HG03097 (cell line): ENCODE measurements at regions not wholly inside any gene's neighbourhood (a gene's known extent, or its start where the extent isn't known, plus 50 kb on each side); places are given as distances from the start of the nearest gene placed in this dataset.
A peak's percentile ranks its signal among the peaks of the same experiment; 100 is the strongest.

Source experiments
- ATAC-seq: cut with Tn5 transposase; IDR thresholded peaks from one replicate; pipeline ENCODE4 v1.9.1; 2021; ENCODE audit not compliant: unreplicated experiment, low FRiP score

- ATAC-seq = no peak
Measured at GRCh38 chr13:80047406-80047805, 293.5 kb downstream of the SPRY2 start.

DNA sequence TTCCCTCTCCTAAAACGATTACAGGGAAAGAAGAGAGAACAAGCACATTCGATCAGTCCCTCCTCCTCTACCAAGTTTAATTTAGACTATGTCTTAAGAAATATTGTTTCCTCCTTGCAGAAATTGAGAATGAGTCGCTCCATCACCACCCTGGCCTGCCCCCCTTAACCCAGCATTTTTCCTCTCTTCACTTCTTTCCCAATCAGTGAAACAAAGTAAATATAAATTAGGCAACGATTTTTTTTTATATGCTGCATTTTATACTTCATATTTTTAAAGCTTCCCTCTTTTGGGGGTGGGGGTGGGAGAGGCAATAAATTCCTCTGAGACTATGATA is 300.0 kb downstream of the SPRY2 start:
- no peak for ATAC-seq

GRCh38 chr13:80040196-80040980 is 300.5 kb downstream of the SPRY2 start:
- no peak for ATAC-seq

- ATAC-seq = peak; percentile 68
Measured at GRCh38 chr13:80039000-80039399, 301.9 kb downstream of the SPRY2 start.

DNA sequence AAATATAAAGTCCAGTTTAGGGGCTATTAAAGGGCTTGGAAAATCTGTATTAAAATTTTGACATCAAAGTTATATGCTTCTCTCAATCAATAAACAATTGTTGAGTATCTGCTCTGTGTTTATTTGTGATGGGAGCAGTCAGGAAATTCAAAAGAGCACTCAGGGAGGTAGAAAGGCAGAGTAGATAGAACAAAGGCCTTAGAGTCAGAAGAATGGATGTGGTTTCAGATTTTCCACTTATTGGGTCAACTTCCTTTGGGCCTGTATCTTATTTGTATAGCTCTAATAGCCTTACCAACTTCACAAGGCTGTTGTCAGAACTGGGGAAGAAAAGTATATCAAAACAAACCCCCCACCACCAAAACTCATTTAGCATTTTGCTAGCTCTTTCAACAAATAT is 302.6 kb downstream of the SPRY2 start:
- no peak for ATAC-seq

GRCh38 chr13:80037505-80037888 is 303.4 kb downstream of the SPRY2 start:
- ATAC-seq = peak; percentile 66

GRCh38 chr13:80036845-80037504 is 304.0 kb downstream of the SPRY2 start:
- peak; percentile 79 for ATAC-seq

- ATAC-seq = no peak
Measured at GRCh38 chr13:80035096-80035495, 305.8 kb downstream of the SPRY2 start.

DNA sequence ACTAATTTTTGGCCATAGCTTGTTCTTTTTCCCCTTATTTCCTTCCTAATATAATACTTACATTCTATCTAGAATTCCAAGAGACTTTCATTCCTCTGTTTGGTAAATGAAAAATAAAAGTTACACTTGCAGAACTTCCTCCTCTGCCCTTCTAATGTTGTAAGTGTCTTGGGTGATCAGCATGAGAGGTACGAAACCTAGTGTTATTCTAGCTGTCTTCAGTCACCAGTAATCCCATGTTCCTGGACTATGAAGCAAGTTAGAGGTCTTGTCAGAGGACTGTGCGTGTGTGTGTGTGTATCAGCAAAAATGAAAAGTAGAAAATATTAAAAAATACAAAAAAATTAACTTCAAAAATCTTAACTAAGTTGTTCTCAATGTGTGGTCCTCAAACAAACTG is 307.0 kb downstream of the SPRY2 start:
- no peak for ATAC-seq

- no peak for ATAC-seq
Measured at GRCh38 chr13:80033286-80033685, 307.6 kb downstream of the SPRY2 start.

GRCh38 chr13:80030491-80030890 is 310.4 kb downstream of the SPRY2 start:
- ATAC-seq = peak; percentile 60

GRCh38 chr13:80029170-80029569 is 311.8 kb downstream of the SPRY2 start:
- ATAC-seq = no peak

GRCh38 chr13:80022146-80022545 is 318.8 kb downstream of the SPRY2 start:
- no peak for ATAC-seq

GRCh38 chr13:80012251-80012650 is 328.7 kb downstream of the SPRY2 start:
- no peak for ATAC-seq

GRCh38 chr13:80011448-80012212 is 329.3 kb downstream of the SPRY2 start:
- ATAC-seq = no peak

GRCh38 chr13:80010846-80011245 is 330.1 kb downstream of the SPRY2 start:
- ATAC-seq = no peak

DNA sequence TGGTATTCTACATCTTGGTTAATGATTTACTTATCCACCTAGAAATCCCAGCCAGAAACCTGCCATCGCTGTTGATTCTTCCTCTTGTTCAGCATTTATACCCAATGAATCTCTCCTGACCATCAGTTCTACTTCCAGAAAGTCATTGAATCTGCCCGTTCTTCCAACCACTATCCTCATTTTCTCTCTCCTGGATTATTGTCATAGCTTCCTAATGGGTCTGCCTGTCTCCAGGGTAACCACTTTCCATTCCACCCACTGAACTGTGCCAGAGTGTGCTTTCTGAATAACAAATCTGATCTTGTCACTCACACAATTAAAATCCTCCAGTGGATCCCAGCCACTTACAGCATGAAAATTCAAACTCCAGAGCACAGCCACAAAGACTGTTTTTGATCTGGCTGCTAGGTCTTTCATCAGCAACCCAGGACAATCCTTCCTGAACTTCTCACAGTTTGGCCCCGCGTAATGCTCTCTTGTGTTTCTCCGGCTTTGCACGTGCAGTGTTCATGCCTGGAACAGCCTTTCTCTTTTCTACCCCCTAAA is 330.6 kb downstream of the SPRY2 start:
- no peak for ATAC-seq

DNA sequence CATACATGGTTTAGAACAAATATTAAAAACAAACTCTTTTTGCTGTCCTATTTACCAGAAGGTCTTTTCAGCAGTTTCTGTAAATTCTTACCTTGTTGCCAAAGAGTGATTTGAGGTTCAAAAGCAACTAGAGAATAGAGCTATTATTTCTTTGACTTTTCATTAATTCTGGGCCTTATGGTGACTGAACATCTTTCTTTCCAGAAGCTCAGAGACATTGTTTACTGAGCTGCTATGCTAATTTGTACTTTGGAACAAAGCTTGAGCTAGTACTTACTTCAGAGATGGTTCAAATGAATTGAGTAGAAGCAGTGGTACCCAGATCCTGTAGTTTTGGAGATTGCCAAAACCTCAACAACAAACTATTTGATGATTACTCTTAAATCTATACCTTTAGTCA is 331.2 kb downstream of the SPRY2 start:
- ATAC-seq = no peak

GRCh38 chr13:80006940-80007339 is 334.0 kb downstream of the SPRY2 start:
- ATAC-seq = no peak

GRCh38 chr13:80001510-80001842 is 339.4 kb downstream of the SPRY2 start:
- ATAC-seq = no peak

DNA sequence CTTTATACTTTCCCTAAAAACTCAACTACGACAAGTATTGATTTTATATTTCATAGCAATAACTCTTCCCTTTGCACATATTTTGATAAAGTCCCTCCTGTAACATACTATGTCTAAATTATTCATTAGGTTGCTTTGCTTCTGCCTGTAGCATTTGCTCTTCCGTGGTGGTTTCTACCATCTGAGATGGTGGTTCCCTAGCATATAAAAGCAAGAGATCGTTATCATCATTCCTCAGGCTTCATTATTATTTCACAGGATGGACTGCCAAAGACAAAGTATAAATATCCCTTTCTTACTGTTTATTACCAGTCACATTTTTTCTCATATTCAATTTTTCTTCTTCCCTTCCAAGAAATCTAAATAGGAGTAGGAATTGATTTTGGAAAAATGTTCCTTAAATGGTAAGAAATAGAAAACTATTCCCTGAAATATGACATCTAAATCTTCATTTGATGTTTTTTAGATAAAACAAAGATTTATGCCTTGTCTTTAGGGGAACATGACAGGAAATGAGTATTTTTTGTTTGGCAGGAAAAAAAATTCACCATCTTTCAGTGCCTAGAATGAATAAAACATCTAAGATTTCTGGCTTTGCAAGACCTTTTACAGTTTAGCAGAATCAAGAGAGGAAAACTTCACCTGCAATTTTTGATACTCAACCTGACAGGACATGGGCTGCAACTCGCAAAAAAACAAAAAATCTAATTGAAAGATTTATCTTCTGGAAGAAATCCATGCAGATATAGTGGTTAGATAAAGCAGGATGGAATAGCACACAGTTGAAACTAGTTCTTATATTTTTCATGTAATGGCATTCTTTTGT is 340.0 kb downstream of the SPRY2 start:
- ATAC-seq = no peak
